ENCODE measurements at regions not wholly inside any gene's neighbourhood (a gene's known extent, or its start where the extent isn't known, plus 50 kb on each side); places are given as distances from the start of the nearest gene placed in this dataset.

DNA sequence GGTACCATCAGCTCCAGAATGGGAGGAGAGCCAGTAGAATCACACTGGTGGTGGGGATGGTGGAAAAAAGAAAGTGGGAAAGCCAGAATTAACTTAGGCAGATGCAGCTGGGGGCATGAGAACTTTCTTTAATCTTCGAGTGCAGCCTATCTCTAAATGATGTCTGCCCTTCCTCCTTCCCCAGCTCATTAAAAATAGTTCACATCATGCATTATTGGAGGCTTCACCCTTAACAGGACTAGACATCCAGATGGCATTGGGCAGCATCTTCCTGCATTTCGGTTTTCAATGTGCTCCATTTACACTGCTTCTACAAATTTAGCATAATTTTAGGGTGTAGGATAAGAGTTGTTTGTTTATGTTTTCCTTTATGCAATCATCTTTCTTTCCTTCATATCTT, 272.8 kb downstream of the COG6 start:
- TF ChIP-seq, protein P1, sequence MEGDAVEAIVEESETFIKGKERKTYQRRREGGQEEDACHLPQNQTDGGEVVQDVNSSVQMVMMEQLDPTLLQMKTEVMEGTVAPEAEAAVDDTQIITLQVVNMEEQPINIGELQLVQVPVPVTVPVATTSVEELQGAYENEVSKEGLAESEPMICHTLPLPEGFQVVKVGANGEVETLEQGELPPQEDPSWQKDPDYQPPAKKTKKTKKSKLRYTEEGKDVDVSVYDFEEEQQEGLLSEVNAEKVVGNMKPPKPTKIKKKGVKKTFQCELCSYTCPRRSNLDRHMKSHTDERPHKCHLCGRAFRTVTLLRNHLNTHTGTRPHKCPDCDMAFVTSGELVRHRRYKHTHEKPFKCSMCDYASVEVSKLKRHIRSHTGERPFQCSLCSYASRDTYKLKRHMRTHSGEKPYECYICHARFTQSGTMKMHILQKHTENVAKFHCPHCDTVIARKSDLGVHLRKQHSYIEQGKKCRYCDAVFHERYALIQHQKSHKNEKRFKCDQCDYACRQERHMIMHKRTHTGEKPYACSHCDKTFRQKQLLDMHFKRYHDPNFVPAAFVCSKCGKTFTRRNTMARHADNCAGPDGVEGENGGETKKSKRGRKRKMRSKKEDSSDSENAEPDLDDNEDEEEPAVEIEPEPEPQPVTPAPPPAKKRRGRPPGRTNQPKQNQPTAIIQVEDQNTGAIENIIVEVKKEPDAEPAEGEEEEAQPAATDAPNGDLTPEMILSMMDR (IDR thresholded peaks at IDR 0.05), result no peak
- no peak for TF ChIP-seq POLR2A (IDR thresholded peaks at IDR 0.05)
